GM19468 (cell line): ENCODE measurements at regions not wholly inside any gene's neighbourhood (a gene's known extent, or its start where the extent isn't known, plus 50 kb on each side); places are given as distances from the start of the nearest gene placed in this dataset.

ENCODE experiments used
- ATAC-seq: cut with Tn5 transposase; IDR thresholded peaks from one replicate; pipeline ENCODE4 v1.9.1; 2021; ENCODE audit warnings: mild to moderate bottlenecking, moderate library complexity, moderate number of reproducible peaks; ENCODE audit not compliant: unreplicated experiment; ENCODE audit errors: extremely low read depth

DNA sequence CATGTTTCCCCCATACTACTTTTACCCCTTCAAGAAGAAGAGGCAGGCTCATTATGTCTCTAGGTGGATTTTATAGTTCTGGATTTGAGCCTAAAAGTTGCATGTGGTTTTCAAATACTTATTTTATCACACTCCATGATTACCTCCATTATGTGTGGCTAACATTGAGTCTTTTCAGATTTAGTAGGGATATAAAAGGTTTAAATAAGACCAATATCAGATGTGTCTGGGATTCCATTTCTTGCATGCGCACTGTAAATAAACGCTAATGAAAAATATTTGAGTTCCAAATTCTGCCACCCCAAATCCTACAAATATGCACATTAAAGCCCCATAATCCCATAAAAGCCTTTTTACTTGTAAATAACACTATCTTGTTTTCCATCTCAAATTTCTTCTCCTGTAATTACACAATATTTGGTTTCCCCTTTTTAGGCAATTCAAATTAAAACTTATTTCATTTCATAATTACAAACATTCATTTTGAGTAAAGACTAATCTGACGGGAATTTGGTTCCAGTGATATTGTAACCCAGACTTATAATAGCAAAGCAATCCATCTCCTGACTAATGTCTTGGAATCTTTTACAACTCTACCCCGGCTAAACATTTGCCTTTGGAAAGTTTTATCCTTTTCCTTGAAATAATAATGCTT lies 600.0 kb downstream of the SLC4A3 start:
- ATAC-seq = no peak

DNA sequence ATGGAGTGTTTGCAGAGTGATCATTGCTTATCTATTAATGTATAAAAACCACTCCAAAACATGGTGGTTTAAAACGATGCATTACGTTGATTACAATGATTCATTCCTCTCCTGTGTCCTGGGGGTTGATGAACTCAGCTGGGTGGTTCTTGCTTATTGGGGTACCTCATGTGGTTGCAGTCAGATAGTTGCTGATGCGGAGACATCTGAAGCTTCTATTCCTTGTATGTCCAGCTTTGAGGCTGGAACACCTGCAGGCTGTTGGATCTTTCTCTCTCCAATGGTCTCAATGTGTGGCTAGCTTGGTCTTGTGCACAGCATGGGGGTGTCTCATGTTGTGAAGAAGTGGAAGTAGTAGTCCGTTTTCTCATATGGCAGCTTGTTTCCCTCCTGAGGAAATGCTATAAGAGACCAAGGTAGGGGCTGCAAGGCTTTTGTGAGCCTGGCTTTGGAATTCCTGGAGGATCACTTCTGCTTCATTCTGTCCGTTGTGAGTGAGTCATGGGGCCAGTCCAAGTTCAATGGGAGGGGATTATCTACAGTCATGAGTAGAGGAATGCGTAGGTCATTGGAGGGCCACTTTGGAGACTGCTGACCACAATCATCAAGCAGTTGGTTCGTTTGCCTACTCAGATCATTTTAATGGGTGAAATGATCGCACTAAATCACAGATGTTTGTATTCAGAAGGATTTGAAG lies 601.0 kb downstream of the SLC4A3 start:
- no peak for ATAC-seq

DNA sequence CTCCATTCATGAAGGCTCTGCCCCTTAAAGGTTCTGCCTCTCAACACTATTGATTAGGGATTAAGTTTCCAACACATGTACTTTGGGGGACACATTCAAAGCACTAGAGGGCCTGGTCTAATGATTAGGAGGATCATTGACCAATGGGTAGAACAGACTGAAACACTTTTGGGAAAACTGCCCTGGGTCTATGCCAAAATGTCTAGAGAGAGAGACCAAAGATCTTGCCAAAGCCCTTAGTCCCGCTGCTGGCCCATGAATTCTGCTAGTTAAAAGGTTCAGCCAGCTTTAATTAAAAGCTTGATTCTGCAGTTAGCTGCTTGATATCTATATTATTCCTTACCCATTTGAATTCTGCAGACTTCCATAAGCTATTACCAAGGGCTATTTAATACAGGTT lies 613.2 kb downstream of the SLC4A3 start:
- no peak for ATAC-seq

DNA sequence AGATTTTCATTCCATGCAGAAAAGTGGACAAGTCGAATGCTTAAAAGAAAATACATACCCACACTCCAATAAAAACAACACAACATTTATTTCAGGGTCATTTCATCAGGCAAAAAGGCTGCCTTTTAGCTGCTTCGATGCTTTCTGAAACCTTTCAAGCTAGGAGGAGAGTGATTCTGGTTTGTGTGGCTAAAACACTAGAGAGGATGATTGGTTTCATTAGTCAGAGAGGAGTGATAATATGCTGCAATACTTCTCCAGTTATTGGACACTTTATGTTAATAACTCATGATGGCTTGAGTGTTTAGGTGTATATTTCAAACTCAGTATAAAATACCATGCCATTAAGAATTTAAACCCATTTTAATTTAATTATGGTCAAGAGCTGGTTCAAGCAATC lies 614.0 kb downstream of the SLC4A3 start:
- ATAC-seq = no peak

DNA sequence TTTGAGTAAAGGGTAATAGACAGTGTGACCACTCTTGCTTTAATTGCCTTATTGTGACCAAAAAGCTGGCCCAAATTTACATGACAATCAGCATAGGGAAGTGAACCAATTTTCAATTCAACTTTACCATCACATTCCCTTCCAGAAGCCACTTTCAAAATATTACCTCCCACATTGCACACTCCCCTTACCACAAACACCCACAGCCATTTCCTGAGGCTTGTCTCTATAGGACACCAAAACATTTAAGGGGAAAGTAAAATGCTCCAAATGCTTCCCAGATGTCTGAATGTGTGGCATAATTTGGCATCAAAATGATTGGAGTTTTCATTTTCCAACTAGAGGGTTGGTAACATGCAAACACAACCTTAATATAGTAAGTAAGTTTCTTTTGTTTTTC lies 616.1 kb downstream of the SLC4A3 start:
- ATAC-seq = no peak

DNA sequence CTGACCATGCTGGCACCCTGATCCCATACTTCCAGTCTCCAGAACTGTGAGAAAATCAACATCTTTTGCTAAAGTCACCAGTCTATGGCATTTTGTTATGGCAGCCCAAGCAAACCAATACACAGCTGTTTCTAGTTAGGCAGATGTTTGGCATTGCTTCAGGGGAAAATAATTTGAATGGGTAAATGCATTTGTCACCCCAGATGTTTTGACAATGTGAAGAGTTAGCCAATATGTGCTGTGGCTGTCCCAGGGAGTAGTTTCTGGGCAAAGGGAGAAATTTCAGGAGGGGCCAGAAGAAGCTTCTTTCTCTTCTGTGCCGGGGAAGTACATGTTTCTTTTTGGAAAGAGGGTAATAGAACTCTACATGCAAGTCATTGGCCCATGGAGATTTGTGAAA lies 619.0 kb downstream of the SLC4A3 start:
- no peak for ATAC-seq

DNA sequence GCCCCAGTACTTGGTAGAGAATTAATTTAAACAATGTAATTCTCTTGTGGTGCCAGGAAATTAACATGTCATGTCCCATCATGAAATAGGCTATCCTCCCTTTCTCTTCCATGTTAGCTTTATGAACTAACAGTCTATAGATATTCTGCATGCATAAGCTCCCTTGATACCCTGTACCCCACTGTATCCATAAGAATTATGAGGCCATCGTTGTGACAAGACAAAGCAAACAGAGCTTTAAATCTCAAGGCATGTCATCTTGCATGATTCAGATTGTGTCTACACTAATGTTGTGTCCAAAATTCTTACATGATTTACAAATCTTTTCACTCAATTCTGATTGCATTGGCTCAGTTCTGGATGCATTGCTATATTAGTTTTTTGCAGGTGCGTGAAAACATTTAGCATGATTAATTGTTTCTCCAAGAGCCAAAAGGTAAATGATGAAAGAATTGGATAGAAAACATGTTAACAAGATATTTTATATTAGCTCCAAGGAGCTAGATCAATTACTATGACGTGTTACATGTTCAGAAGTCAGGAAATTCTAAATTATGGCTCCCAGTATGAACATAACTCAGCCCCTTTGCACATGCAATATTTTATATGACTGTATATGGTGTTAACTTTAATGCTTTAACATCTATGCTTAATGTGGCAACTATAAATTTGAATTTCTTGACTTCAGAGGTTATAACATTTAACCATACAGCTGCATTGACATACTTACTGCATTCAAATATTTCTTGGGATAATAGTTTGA lies 620.3 kb downstream of the SLC4A3 start:
- ATAC-seq = no peak

DNA sequence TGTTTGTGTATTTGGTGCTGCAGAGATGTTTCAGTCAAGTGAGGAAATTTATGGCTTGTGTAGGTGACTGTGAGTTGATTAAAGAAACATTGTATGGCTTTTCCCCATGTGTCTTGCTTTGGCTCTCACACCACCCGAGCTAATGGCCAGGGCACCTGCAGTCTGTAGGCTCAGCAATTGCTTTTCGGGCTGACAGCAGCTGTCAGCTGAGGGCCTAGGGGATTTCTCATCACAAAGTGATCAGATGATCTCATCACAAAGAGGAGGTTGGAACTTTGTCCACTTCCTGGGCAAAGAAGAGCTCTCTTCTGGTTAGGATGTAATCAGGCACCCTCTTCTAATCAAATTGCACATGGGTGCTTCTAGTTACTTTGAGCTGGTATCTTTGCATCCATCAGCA lies 632.2 kb downstream of the SLC4A3 start:
- ATAC-seq = no peak

DNA sequence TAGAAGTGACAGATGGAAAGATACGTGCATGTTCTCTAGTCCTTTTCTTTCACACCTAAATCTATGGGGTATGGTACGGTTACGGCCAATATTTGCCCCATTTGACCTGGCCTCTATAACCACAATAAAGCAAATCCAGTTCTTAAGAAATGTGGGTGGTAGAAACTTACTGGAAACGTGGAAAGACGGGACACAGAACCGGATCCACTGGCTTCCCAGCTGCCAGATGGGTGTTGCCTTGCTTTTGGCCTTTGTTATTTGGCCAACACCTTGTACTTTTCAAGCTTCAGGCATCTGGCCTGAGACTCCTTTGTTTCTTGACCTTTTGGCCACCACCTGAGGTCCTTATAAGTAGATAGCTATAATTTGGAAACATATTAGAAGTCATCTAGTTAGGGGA lies 635.9 kb downstream of the SLC4A3 start:
- no peak for ATAC-seq

DNA sequence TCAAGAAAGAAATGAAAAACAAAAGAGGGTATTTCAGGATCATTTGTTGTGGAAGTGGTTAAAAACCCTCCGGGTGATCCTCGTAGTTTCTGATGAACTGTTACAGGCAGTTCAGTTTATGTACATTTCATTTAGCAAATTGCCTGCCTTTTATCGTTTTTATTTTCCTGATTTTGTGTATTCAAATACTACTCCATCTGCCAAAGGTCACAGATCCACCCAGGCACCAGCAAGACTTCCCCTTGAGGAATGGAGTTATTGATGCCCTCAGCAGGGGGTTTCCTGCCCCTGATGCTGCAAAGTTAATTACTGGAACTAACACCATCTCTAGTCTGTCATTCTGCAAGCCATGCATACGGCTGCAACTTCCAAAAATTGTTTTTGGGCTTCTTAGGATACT lies 641.9 kb downstream of the SLC4A3 start:
- ATAC-seq = no peak

DNA sequence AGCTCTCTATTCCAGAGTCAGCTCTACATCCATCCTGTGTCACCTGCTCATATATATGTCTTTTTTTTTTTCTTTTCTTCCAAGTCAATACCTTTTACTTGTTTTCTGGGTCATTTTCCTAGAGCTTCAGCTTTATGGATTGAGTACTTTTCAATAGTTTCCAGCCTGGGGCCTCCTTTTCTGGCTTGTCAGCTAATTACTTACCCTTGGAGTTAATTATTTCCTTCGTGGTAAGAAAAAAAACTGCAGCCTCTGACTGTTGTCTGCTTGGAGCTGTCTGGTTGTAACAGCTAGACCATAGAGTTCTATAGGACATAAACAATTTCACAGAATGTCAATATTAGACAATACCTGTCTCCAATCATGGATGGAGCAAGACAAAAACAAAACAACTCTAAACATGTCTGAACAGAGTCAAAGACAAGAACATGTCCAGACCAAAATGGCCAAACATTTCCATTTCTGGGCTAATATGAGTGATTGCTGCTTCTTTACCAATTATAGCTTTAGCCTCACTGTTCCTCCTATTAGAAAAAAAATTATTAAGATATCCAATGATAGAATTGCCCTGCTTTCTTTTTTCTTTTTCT lies 643.1 kb downstream of the SLC4A3 start:
- ATAC-seq = no peak

DNA sequence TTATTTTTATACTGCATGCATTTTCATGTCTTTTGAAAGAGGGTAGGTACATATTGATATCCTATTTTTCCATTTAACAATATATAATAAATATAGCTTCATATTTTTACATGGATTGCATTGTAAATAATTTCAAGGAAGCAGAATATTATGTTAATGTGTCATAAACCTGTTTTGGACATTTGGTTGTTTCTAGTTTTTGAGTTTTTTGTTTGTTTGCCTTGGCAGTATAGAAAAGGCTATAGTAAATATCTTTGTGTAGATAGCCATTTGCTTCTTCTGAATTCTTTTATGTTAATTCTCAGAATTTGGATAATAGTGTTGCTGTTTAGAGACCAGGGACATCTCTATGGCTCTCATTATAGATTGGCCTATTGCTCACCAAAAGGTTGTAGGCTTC lies 645.2 kb downstream of the SLC4A3 start:
- ATAC-seq = no peak

DNA sequence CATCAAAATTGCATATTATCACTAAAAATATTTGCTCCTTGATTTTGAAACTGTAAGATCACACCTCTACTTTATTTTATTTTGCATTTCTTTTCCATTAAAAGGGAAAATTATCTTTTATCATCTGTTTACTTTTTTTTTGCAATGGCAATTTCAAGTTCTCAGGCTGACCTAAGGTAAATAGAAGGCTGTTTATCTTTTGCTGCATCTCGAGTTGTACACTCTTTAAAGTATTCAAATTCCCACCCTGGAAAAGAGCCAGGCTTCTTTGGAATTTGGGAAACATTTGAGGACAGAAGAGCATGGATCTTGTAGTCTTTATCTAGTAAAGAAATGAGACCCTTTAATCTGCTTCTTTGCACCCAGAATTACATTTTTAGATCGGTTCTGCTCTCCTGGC lies 645.7 kb downstream of the SLC4A3 start:
- ATAC-seq = no peak

DNA sequence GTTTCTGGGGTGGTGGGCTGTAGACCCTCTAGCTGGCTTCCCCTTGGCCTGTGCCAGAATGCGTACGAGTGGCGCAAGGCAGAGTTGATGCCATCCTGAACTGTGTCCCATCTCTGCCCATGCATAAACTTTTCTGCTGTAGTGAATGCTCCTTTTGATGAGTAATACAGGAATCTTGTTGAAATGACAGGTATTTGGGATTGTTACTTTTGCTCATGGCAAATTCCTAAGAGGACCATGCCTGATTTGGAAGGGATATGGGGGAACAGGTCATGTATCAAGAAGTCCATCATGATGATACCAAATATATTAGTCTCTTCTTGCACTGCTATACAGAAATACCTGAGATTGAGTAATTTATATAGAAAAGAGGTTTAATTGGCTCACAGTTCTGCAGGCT lies 648.0 kb downstream of the SLC4A3 start:
- no peak for ATAC-seq

DNA sequence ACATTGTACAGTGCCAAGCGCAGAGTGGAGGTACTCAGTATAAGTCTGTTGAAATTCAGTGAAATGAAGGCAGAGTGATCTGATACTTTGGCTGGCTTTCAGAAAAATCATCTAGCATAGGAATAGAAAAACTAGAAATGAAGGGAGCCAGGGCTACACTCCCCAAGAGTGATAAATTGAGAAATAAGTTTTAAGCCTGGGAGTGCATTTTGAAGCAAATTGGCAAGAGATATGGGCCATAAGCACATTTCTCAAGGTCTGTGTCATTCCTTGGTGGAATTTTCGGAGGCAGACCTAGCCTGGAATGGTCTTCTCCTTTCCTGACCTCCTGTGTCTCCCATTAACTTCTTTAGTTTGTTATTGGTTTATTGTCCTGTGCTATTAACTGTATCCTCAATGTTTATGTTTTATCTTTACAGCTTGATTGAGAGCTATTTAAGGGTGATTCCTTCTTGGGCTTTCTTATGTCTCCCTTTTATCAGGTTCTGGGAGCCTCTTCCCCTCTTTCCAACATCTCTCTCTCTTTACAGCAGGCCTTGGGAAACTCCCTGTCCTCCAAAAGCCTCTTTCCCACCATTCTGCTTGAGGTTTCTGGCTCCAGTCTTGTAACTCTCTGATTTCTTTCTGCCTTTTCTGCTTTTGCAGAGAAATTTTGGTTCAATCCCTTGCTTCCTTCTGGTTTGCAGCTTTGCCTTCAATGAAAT lies 649.5 kb downstream of the SLC4A3 start:
- no peak for ATAC-seq

DNA sequence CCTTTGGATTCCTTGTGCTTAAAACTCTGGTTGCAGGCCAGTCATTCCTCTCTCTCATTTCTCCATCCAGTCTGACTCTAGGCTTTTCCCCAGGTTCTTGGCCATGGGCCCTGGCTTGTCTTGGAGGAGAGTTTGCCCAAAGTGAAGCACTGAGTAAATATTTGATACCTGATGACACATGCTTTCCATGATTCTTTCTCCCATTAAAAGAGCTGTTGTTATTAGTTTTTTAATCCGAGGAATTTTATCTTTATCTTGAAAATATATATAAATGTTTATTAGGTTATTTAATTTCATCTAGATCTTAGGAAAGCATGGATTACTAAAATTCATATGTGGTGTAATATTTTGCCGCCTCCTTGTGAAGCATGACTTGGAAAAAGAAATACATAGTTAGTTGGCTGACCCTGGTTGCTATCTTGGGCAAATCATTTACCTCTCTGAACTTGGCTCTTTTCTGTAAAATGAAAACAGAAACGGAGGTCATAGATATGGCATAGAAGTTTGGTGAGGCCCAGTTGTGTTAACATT lies 650.1 kb downstream of the SLC4A3 start:
- ATAC-seq = no peak

DNA sequence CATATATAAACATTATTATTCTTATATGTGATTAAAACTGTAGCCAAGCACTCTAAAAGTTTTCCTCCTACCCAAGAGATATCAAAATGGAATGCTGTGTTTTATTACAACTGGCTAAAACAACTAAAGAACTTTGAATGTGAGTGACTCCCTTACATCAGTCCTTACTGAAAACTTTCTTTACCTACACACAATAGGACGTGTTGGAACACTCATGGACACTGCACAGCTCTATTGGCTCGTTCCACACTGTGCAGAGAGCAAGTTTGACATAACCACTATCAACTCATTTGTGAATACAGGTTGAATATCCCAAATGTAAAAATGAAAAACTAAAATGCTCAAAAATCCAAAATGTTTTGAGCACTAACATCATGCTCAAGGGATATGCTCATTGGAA lies 650.6 kb downstream of the SLC4A3 start:
- no peak for ATAC-seq

DNA sequence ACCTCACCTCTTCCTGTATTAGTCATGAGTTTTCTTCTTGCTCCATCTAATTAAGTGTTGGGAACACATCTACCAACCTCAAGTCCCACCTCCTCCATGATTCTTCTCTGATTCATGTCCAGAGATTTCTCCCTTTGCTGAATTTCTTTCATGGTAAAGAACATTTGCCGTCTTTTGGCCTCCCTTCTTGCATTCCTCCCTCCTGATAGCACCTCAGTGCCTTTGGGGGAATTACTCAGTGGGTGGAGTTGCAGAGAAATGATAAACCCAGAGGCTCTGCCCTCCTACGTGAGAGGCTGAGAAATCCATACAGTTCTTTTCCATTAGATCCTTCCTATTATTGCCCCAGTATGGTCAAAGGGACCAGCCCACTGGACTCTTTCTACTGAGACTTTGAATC lies 651.9 kb downstream of the SLC4A3 start:
- ATAC-seq = no peak

DNA sequence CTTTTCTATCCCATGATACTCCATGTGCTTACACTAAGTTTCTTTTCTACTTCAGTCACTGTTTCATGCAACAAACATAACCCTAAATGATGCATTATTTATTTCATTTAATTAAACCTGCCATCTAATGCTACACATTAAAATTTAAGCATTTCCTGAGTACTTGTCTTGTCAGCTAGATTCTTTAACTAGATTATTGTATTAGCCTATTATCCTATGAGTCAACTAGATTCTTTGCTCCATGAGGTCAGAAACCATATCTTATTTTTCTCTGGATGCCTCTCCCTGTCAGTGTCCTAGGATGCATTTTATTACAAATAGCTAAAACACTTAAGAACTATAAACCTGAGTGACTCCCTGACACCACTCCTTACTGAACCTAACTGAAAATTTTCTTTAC lies 652.4 kb downstream of the SLC4A3 start:
- ATAC-seq = no peak

DNA sequence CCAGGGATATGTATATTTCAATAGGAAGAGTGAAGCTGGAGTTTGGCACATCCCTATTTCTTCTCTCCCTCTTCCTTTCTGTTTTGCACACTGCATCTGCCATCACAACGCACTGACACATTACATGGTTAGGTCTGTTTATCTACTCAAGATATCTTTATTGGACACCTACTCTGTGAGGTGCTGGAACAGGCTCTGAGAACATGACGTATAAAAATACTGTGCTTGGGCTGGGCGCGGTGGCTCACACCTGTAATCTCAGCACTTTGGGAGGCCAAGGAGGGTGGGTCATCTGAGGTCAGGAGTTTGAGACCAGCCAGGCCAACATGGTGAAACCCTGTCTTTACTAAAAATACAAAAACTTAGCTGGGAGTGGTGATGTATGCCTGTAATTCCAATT lies 653.3 kb downstream of the SLC4A3 start:
- ATAC-seq = no peak
